ENCODE measurements at regions not wholly inside any gene's neighbourhood (a gene's known extent, or its start where the extent isn't known, plus 50 kb on each side); places are given as distances from the start of the nearest gene placed in this dataset.
A peak's percentile ranks its signal among the peaks of the same experiment; 100 is the strongest.

- Histone ChIP-seq H3K4me3 (no peak overlapping the region), H3K27ac (peak overlapping the region in 9 of 21 experiments; percentile 5 to 64 (median 32))
Measured at GRCh38 chr3:14252321-14253021, 73.9 kb downstream of the LSM3 start.

DNA sequence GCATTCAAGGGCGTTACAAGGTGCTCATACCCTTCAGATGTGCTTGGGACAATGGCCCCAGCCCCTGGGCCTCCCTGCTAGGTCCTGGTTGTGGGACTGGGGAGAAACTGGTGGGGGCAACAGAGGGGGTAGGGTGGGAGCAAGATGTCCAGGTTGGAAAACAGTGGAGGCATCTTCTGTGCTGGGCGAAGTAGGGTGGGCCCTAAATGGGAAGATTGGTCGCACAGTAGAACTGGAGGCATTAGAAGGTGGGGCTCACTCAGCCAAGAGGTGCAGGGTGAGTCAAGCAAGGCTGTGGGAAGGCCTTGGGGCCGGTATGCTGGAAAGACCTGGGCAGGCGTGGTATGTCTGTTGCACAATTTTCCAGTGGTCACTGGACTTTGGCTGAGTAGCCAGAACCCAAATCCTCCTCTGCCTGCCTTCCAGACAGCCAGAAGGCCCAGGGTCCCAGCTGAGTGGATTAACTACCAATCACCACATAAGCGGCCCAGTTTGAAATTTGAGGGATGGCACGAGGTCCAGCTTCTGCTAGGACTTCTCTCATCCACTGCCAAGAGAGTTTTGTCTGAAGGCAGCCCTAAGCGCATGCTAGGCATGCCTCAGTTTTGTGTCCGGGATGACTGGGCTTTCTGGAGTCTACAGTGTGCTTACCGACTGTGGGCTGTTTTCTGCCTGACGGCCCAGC, 74.5 kb downstream of the LSM3 start:
- H3K27ac ChIP-seq, result peak overlapping the region in 10 of 21 experiments; percentile 5 to 64 (median 29)
- H3K4me3 ChIP-seq, result no peak overlapping the region

- Histone ChIP-seq H3K4me3 (no peak overlapping the region), H3K27ac (peak overlapping the region in 4 of 21 experiments; percentile 22 to 64 (median 38))
Measured at GRCh38 chr3:14253707-14254382, 75.2 kb downstream of the LSM3 start.

DNA sequence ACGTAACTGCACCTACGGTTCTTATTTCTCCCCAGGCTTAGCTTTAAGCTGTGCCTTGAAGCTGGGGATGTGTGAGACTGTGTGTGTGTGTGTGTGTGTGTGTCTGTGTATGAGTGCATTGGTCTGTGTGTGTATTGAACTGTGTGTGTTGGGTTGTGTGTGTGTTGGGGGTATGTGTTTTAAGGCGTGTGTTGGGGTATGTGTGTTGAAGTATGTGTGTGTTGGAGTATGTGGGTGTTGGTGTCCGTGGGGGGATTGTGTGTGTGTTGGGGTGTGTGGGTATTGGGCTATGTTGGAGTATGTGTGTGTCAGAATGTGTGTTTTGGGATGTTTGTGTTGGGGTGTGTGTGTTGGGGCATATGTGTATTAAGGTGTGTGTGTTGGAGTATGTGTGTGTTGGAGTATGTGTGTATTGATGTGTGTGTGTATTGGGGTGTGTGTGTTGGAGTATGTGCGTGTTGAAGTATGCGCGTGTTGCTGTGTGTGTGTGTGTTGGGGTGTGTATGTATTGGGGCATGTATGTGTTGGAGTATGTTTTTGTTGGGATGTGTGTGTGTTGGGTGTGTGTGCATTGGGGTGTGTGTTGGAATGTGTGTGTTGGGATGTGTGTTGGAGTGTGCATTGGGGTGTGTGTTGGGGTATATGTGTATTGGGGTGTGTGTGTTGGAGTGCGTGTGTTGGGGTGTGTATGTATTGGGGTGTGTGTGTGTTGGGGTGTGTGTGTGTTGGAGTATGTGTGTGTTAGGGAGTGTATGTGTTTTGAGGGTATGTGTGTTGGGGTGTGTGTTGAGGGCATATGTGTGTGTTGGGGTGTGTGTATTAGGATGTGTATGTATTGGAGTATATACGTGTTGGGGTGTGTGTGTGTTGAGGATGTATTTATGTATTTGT, 76.4 kb downstream of the LSM3 start:
- no peak overlapping the region for H3K4me3 ChIP-seq
- H3K27ac ChIP-seq, result no peak overlapping the region

DNA sequence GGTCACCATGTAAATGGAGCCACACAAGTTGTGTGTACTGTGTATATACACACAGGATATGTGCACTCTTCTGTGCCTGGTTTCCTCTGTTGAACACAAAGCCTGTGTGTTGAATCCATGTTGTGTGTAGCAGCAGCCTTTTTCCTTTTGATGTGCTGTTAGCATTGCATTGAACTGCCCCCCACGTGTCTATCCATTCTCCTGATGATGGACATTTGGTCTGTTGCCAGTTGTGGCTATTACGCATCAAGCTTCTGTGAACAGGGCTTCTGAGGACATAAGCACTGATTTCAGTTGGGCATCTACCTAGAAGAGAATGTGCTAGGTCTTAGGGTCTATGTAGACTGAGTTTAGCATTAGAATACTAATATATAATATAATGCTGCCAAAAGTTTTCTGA, 77.4 kb downstream of the LSM3 start:
- Histone ChIP-seq H3K27ac (peak overlapping the region in 1 of 21 experiments; percentile 1), H3K4me3 (no peak overlapping the region)

- H3K27ac ChIP-seq, result peak overlapping the region in 2 of 21 experiments; percentile 1 to 35
- no peak overlapping the region for H3K4me3 ChIP-seq
Measured at GRCh38 chr3:14256561-14257342, 78.1 kb downstream of the LSM3 start.

DNA sequence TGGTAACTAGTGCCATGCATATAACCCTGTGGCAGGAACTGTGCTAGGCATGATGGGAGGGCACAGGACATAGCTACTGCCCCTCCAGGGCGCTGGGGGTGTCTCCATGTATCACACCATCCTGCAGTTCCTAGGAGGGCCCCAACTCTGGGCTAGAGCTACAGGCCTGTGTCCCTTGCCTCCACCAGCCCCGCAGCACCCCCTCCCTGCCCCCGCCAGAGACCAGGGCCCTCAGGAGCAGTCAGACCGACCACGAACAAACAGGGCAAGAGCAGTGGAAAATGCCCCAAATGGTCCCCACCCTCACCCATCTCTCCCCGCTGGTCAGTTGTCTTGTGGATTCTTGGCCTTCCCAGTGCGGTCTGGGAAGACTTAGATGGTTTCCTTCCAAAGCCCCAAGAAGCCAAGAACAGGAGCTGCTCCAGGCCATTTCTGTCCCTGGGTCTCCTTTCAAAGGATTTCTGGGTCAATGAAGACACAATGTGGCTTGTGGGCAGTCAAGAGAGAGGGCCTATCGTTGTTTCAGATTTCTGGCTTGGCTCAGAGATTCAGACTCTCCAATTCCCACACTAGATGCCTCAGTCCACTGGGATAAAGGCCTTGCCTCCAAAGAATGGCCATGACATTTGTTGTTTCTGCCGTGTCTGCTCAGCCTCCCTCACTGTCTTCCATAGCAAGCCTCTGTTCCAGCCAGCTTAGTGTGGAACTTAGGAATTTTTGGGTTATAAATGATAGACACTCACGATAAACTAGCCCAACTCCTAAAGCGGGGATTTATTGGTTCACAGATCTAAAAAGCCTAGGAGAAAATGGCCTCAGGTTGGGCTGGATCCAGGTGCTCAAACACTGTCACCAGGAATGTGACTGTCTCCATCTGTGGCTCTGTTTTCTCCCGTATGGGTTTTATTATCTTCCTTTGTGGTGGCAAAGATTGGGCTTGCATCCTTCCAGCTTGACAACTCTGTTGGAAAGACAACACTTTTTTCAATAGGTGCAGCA, 80.6 kb downstream of the LSM3 start:
- no peak overlapping the region for H3K4me3 ChIP-seq
- H3K27ac ChIP-seq, result peak overlapping the region in 1 of 21 experiments; percentile 42

DNA sequence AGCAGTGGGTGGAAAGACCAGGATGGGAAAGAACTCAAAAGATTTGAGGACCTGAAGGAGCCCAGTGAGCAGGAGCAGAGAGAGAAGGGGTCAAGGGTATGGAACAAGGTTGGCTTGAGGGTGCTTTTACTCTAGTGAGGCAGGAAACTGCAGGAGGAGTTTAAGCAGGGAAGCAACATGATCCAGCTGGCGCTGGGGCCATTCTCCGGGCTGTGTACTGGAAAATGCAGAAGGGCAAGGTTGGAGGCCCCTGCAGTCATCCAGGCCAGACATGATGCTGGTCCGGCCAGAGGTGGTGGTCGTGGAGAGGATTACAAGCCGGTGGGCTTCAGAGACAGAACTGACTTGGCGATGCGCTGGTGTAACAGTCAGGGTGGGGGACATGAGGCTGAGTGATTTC, 81.8 kb downstream of the LSM3 start:
- H3K27ac ChIP-seq, result no peak overlapping the region
- no peak overlapping the region for H3K4me3 ChIP-seq

- Histone ChIP-seq H3K27ac (no peak overlapping the region), H3K4me3 (no peak overlapping the region)
Measured at GRCh38 chr3:14261229-14261628, 82.6 kb downstream of the LSM3 start.

DNA sequence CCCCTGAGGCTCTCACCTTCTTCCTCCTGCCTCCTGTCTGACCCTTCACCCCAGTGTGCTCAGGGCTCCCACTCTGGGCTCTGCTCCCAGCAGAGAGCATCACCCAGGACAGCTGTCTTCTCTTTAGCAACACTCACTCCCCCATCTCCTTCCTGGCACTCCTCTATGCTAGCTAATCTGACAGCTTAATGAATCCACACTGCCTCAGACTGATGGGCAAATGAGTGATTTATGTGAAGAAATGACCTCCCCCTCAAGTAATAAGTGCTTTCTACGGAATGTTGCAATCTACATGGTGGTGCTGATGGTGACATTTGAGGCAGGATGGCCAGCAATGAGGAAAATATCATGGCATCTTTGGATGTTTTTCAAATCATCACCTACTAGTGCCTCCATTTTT, 83.6 kb downstream of the LSM3 start:
- no peak overlapping the region for H3K4me3 ChIP-seq

GRCh38 chr3:14262867-14263266, 84.2 kb downstream of the LSM3 start:
- H3K27ac ChIP-seq, result no peak overlapping the region
- no peak overlapping the region for H3K4me3 ChIP-seq

More for the DNA sequence above, 83.6 kb downstream of the LSM3 start:
- no peak overlapping the region for H3K27ac ChIP-seq

GRCh38 chr3:14263317-14264005, 84.8 kb downstream of the LSM3 start:
- H3K27ac ChIP-seq, result no peak overlapping the region
- no peak overlapping the region for H3K4me3 ChIP-seq

- Histone ChIP-seq H3K27ac (no peak overlapping the region), H3K4me3 (no peak overlapping the region)
Measured at GRCh38 chr3:14265246-14265962, 86.8 kb downstream of the LSM3 start.

DNA sequence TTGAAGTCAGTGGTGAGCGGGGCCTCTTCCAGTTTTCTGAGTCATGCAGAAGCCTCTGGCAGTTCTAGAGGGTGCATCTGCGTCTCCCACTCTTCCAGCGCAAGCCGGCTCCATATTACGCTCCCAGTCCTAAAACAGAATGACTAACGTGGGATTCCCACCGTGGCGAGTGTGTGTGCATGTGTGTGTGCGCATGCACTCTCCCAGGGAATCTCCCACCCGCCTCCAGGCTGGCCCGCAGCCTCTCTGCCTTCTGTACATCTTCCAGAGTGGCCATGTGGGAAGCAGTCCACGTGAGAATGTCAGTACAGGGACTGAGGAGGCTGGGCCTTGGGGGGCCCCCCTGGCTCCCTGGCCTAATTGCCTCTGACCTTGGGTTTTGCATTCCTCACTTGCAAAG, 87.7 kb downstream of the LSM3 start:
- no peak overlapping the region for H3K4me3 ChIP-seq
- peak overlapping the region in 2 of 21 experiments; percentile 31 to 74 for H3K27ac ChIP-seq

DNA sequence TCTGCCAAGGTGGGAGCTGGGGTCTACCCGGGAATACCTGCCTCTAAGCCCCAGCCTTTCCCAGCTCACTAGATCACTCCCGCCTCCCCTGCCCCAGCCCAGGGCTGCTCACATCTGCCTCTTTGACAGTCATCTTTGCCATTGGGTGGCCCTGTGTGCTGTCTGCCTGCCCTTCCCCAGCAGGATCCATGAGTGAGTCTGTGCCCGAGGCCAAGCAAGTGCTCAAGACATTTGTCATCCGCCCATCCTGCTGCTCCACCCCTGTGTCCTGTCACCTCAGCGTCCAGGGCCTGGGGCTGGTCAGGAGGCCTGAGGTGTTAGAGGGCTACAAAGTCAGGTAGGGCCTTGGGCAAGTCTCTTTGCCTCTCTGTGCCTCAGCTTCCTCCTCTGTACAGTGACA, 89.4 kb downstream of the LSM3 start:
- Histone ChIP-seq H3K27ac (no peak overlapping the region), H3K4me3 (no peak overlapping the region)

GRCh38 chr3:14268897-14269296, 90.3 kb downstream of the LSM3 start:
- H3K27ac ChIP-seq, result no peak overlapping the region
- no peak overlapping the region for H3K4me3 ChIP-seq

Data from skin epidermis (tissue), 12 donors.